HG03108 (cell line): ENCODE measurements at regions not wholly inside any gene's neighbourhood (a gene's known extent, or its start where the extent isn't known, plus 50 kb on each side); places are given as distances from the start of the nearest gene placed in this dataset.

ENCODE experiments used
- ATAC-seq: cut with Tn5 transposase; IDR thresholded peaks from one replicate; pipeline ENCODE4 v1.9.1; 2021; ENCODE audit warnings: moderate library complexity; ENCODE audit not compliant: unreplicated experiment

DNA sequence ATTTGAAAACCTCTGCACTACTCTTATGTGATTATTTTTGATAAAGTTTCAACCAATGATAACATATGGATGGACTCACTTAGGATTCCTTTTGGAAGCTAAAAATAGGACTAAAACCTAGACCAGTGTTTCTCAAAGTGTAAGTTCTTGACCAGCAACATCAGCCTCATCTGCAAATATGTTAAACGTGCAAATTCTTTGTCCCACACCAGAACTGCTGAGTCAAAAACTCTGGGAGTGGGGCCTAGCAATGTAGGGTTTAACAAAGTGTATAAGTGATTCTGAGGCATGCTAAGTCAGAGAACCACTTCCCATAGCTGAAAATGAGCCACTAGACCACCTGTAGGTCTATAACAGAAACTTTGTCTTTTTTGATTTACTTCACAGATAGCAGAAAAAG lies 1247.2 kb upstream of the PIK3C3 start:
- ATAC-seq = no peak

DNA sequence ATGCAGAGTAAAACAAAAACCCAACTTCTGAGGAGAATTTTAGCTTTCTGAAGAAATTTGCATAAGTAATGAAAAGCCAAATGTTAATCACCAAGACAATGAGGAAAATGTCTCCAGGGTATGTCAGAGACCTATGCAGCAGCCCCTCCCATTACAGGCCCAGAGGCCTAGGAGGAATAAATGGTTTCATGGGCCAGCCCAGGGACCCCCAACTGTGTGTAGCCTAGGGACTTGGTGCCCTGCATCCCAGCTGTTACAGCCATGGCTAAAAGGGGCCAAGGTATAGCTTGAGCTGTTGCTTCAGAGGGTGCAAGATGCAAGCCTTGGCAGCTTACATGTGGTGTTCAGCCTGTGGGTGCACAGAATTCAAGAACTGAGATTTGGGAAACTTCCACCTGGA lies 1256.9 kb upstream of the PIK3C3 start:
- ATAC-seq = no peak

DNA sequence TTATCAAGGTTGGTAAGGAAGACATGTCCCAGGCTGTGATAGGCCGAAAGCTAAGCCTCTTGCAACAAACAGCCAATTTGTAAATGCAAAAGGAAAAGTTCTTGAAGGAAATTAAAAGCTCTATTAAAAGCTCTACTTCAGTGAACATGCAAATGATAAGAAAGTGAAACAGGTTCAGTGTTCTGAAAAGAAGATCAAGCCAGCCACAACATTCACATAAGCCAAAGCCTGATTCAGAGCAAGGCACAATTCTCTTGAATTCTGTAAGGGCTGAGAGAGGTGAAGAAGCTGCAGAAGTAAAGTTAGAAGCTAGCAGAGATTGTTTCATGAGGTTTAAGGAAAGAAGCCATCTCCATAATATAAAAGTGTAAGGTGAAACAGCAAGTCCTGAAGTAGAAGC lies 1259.5 kb upstream of the PIK3C3 start:
- ATAC-seq = no peak

DNA sequence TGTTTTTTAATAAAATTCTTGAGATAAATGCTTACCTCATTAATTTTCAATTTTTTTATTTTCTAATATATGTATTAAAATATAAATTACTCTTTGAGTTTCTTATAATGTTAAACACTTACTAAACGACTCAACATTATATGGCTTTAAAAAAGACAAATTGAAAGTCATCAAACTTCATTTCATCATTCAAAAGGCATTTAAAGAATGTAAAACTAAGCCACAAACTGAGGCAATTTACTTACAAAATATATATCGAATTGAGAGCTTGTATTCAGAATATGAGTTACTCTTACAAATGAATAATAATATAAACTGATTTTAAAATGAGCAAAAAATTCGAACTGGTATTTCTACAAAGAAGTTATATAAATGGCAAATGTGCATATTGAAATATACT lies 1262.2 kb upstream of the PIK3C3 start:
- ATAC-seq = no peak

DNA sequence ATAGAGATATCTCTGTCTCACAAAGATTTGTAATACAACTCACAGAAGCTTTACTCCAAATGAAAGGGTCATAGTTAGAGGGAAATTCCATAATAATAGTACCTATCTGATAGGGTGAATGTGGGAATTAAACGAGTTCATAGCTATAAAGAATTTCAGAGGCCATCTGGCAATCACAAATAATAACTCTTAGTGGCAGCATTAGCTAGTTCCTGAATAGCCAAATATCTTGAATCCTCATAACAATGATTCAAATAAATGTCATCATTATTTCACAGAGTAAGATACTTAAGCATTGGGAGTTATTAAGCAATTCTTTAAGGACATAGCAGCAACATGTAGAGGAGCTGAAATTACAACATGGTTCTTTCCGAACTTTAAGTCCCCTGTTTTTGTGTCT lies 1265.0 kb upstream of the PIK3C3 start:
- ATAC-seq = no peak

DNA sequence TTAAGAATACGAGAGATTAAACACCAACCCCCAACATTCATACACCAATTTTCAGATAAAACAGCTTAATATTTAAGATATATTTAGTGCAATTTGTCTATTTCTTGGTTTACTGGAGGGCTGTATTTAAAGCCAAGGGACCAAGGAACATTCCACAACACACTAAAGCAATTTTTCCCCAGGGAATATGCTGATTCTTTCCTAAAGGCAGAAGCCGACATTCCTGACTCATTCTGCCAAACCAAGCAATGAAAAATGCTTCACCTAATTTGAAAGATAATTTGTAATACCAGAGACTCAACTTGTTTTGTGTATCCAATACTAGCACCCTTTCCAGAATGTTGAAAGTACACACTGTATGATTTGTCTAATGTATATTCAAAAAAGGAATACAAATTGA lies 1267.6 kb upstream of the PIK3C3 start:
- ATAC-seq = no peak

DNA sequence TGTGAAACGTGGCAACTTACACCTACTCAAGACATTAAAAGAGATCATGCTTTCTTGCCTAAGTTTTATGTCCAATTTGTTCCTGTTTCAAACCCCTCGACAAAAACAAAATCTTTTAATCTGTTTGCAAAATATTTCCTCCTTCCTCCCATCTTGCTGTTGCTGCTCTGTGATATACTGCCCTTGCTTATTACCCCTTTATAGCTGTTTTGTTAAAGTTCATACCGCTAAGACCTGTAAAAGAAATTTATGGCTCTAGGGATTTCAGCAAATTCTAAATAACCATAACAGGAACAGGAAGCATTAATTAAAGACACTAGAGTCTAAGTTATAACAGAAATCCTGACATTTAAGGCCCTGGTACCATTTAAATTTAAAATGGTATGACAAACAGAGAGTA lies 1268.2 kb upstream of the PIK3C3 start:
- no peak for ATAC-seq

DNA sequence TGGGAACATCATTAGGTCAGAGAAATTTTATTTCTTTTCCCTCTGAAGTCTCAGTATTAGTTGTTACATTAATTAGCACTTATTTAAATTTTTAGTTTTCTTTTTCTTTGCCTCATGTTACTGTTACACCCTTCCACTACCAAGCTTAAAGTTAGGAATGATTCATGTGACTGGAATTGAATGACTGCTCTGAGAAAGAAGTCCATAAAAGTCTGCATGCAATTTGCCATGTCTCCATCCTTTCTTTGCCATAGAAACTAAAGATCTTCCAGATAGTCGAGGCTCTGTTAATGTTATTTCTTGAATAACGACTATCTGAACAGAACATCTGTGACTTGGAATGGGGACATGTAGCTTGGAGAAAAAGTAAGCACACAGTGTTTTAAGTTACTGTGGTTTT lies 1269.8 kb upstream of the PIK3C3 start:
- ATAC-seq = no peak

DNA sequence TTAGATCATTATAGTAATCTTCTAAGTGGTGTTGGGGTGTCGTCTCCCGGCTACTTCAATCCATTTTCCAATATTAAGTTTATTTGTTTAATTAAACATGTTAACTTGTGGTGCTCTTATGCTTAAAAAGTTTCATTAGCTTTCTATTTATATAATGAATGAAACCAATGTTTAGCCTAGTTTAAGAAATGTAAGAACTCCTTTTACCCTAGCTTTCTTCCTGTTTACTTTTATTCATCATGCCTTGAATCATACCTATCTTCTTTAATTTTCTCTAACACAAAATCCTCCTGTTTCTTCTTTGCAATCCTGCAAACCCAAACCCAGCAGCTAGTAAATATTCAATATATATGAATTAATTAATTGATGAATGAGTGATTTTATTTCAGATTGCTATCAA lies 1276.7 kb upstream of the PIK3C3 start:
- ATAC-seq = no peak

DNA sequence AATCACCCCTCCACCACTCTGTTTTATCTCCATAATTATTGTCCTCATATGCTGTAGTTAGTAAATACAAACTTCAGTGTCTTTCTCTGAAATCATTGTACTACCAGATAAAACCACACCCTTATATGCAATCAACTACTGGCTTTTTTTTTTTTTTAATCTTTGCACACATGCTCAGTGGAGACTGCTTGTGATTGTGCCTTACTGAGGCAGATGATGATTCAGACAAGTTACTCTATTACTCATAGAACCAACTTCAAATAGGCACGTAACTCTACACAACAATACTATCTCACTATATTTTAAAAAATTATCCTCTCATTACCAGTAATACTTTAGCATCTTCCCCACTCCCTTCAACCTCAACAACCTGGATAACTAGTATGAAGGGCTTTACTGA lies 1278.4 kb upstream of the PIK3C3 start:
- ATAC-seq = no peak

DNA sequence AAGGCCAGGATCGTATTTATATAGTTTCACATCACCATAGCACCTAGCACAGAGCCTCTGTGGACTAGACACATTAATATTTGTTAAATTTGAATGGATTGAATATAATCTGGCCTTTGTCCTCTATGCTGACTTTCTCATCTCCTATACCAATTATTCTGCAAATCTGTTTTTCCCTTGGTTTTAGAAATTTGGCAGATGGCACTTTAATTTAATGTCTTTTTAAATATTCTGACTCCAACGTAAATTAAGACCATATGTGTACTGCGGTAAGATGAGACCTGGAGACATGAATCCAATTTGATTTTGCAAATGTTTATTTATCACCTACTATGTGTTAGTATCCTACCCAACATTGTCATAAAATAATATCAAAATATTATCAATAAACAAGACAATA lies 1281.9 kb upstream of the PIK3C3 start:
- ATAC-seq = no peak

DNA sequence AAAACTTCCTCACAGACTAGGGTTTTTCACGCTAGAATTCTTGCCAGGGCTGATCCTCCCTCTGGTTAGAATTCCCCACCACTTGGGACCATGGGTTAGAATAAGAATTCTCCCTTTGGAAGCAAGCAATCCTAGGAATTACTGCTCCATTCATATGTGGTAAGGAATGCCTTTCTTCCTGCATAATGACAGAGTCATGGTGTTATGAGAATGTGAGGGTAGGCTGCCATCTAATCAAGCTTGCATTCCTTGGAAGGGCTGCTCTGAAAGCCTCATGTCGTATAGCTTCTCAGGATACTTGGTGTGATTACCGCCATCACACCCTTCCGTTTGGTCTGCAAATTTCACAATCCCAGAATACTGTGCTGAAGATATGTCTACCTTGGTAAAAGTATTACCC lies 1282.4 kb upstream of the PIK3C3 start:
- no peak for ATAC-seq

DNA sequence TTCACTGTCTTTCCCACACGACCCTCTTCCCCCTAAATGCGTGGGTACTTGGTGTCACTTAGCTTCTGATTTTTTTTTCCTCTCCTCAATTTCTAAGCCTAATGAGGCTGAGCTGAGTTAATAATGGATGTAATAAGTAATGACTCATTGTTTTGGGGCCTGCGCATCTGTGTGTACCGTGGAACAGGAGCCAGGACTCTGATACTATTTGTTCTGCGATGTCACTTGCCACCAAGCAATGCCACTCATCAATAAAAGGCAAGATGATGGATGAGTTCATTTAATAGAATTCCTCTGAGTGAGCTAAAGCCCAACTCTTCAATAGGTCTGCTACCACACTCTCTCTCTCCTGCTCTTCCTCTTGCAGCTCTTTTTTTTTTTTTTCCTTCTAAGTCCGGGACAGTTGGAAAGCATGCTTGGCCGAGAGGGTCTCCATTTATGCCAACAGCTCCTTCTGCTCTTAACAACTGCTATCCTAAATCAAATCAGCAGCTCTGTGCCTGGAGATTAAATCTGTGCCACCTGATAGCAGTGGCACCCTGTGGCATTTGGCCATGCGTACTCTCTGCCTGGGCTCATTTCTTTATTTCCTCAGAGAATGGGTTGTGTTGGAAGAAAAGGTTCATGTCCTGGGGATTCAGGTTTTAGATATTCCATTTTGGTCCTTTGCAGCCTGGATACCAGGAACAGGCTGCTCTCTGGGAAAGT lies 1284.2 kb upstream of the PIK3C3 start:
- no peak for ATAC-seq

DNA sequence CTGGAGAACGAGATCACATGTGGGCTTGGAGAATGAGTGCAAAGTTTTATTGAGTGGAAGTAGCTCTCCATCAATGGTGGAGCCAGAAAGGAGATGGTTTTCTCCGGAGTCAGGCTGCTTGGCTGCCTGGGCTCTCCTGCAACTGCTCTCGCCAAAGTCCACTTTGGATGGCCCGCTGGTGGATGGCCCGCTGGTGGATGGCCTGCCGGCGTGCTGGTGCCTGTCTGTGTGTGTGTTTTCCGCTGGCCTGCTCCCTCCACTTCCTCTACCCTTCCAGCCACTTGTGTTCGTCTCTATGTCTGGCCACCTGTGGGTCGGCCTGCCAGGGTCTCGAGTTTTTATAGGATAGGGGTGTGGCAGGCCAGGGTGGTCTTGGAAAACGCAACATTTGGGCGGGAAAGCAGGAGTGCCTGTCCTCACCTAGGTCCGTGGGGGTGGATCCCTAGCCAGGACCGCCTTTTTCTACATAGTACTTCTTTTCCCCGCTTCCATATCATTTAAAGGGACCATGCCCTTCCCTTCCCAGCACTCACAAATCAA lies 1292.1 kb upstream of the PIK3C3 start:
- no peak for ATAC-seq

DNA sequence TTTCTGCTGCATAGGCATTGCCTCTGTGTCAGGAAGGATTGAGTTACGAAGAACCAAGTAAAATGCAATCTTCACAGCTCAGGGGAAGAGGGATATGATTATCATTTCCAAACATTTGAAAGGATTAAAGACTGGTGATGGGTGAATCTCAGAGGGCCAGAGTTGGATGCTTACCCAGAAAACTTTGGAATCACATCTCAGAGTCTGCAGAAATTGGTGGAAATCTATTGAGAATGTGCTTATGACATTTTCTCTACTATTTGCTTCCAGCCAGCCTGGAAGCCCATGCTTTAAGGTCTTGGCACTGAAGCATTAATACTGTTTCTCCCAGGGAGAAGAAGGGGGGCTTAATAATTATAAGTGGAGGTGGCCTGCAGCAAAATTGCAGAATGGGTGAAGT lies 1301.4 kb upstream of the PIK3C3 start:
- no peak for ATAC-seq

DNA sequence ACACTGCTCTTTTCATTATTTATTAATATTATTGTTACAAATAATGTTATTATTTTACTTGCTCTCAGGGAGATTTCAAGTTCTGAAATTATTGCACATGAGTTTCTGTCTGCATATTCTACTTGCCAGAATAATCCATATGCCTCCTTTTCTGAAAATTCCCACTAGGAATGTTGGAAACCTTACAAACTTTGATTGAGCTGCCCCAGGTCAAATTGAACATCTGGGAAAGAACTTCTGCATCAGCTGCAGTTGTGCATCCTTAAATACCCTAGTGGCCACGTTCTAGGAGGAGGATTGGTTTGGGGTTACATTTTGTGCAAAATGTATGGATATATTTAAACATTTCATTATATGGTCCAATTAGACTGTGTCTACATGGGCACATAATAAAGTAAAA lies 1302.7 kb upstream of the PIK3C3 start:
- no peak for ATAC-seq

DNA sequence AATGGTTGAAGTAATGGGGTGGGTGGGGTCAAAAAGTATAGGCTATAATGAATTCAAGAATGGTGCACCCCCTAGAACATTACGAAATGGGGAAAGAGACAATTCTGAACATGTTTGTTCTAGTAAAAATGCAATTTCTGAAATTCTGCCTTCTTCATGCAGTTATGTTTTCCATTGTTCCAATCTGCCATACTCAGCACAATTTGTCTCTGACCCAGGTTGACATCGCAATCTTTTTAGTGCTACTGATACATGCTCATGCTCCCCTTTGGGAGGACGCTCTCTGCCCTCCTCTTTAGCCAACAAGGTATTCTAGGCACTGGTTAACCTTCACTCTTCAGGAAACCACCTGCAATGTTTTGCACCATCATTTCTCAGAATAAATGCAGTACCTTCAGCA lies 1303.9 kb upstream of the PIK3C3 start:
- ATAC-seq = no peak

DNA sequence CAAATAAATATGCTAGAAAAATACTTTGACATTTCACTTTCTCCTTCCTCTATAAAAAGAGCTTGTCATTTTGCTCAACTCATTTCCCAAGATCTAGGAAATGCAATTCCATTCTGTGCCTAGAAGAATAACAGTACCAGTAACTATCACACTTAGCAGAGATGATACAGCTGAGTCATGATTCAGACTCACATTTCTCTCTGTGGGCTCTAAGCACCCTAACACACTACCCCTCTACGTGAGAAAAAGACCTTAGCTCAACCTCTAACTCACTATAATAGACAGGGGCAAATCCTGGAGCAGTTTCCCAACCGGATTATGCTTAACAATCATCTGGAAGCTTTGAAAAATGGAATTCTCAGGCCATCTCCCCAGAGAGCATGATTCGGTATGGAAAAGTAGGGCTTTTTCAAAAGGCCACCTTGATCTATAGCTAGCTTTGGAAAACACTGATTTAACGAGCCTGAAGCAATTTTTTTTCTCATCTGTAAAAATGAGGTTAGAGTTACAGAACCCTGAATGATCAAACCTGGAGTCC lies 1312.3 kb upstream of the PIK3C3 start:
- ATAC-seq = no peak

DNA sequence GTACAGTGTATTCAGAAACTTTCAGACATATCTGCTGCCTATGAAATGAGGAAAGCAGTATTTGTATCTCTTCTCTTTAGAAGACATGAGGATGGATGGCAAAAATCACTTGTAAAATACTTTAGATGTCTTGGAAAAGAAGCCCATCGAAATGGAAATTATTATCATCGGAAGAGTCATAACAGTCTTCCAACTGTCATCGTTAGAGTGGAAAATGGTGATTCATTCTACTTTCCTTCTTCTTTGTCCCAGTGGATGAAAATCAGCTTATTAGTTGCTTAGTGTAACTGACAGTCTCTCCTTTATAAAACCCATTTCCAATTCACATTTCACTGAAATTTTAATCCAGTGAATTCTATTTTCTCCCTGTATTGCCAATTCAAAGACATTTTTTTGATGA lies 1323.7 kb upstream of the PIK3C3 start:
- ATAC-seq = no peak

DNA sequence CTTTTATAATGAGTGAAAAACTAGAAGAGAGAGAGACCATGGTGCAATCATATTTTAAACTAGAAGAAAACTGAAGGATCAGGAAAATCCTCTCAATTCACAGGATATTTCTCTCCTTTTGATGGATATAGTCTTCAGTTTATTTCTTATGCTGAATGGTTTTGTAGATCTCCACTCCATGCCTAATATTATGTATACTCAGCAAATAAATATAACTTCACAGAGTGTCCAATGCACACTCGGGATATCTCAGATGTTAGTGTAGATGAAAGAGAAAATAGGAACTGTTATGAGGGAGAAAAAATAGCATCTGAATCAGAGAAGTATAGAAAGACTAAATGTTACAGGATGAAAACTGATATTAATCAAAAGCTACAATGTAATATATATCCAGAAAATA lies 1324.5 kb upstream of the PIK3C3 start:
- ATAC-seq = no peak

DNA sequence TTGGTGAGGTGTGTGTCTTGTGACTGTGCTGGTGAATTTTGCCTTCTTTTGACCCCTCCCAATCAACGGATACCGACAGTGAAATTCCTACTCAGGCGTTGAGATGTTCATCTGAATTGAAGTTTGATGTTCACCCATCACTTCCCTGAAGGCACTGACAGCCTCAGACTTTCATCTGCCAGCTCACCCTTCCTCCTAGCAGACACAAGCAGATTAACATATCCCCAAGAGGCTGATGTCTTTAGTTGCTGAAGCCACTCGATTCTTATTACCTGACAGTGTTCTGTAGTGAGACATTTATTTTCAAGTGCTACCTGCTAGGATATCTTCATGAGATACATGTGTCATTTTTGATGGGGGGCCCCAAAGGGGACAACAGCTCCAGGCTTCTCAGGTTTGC lies 1330.1 kb upstream of the PIK3C3 start:
- ATAC-seq = no peak

DNA sequence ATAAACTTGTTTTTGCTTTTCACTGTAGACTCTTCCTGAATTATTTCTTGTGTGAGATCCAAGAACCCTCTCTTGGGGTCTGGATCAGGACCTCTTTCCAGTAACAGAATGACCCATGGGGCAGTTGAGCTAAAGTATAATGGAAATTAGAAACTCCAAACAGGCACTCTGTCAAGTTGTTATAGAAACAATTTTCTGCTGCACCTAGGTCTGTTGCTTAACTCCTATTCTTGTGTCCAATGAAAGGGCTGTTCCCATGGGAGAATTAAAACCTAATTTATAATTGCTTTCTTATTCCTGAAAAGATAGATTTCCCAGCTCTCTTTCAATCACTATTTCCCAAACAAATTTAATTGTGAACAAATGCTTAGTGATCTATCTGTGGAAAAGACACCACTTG lies 1341.3 kb upstream of the PIK3C3 start:
- no peak for ATAC-seq

DNA sequence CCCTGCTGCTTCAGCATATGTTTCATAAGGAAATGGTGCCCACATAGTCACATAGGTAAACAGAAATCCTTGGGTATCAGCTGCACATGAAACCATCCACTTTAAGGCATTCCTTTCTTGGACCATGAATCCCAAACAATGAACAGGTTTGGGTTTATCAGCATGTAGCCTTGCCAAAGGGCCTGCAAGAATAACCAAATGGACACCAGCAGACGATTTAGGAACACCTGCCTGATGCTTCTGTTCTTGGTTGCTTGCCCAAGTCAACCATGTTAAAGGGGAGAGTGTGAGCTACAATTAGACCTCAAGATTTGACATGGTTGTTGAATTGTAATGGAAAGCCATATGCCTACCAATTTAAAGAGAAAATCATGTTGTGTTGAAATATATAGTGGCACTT lies 1342.7 kb upstream of the PIK3C3 start:
- no peak for ATAC-seq
